ENCODE measurements at regions not wholly inside any gene's neighbourhood (a gene's known extent, or its start where the extent isn't known, plus 50 kb on each side); places are given as distances from the start of the nearest gene placed in this dataset.

- Histone ChIP-seq H4K20me1 (ENCODE audit: insufficient read depth, low read length) (no peaks in the 10 kb centered on the region), H3K79me2 (ENCODE audit: insufficient read depth, low read length) (no peaks in the 10 kb centered on the region), H3K4me1 (ENCODE audit: insufficient read depth, low read length) (no peaks in the 10 kb centered on the region), H3K4me3 (replicated peaks in 1 of 3; ENCODE audit: insufficient read depth in 1 of 3, low read depth in 2 of 3, low read length in 3 of 3) (no peak overlapping the region), H3K4me2 (ENCODE audit: low read depth, low read length) (no peak overlapping the region), H3K36me3 (replicated peaks in 1 of 2; ENCODE audit: control insufficient read depth in 1 of 2, insufficient read depth in 2 of 2, low read length in 2 of 2) (no peaks in the 10 kb centered on the region), H3K27ac (ENCODE audit: extremely low read length, insufficient read depth, low read length) (no peak overlapping the region), H3K9ac (ENCODE audit: insufficient read depth, low read depth, low read length) (no peak overlapping the region), H3K27me3 (ENCODE audit: control insufficient read depth in 1 of 2, insufficient read depth in 2 of 2, low read length in 2 of 2) (no peaks in the 10 kb centered on the region; a peak in 1 of 5 replicates), H3K9me3 (ENCODE audit: low read length) (no peaks in the 10 kb centered on the region; the same call in 1 of the 2 replicates), H2AFZ (ENCODE audit: low read length) (no peak overlapping the region)
- WGBS (ENCODE audit: low lambda C conversion rate): 32% methylated on average over 3 of the region's 3 CpGs
- BruUV-seq (replicated peaks): no TSS peak
- intact Hi-C loops (cut with micrococcal nuclease; ENCODE audit: unreplicated experiment) (loop anchor here (5.0 kb wide), 1 partner anchor 769 kb away; no protein-coding TSS in a partner anchor), in situ Hi-C loops (cut with HindIII; ENCODE audit: extremely low pct_ligation_motif_present, low pct_unique_long_range_greater_than_20kb) (no loop called here)
- ChIA-PET POLR2A (no interaction called here), CTCF (ENCODE audit: low intra/inter-chr PET ratio, low total read pairs) (no interaction called here)
- no peak for ATAC-seq
- no peak for DNase-seq (ENCODE audit: low spot score)
- TF ChIP-seq PHB2 (IDR thresholded peaks at IDR 0.05; ENCODE audit: partially characterized antibody): no peak
- no peak for TF ChIP-seq ZBTB2 (CRISPR knock-in tag; IDR thresholded peaks at IDR 0.05; ENCODE audit: low read depth)
- no peak for TF ChIP-seq ARNTL (CRISPR knock-in tag; IDR thresholded peaks at IDR 0.05)
- no peak for TF ChIP-seq SAP130 (CRISPR knock-in tag; IDR thresholded peaks at IDR 0.05; ENCODE audit: low read depth)
- TF ChIP-seq PITX1 (CRISPR knock-in tag; IDR thresholded peaks at IDR 0.05): no peak
- no peak for TF ChIP-seq FOXM1 (CRISPR knock-in tag; IDR thresholded peaks at IDR 0.05)
- TF ChIP-seq RERE (CRISPR knock-in tag; IDR thresholded peaks at IDR 0.05; ENCODE audit: low read depth): no peak
- TF ChIP-seq ZNF563 (CRISPR knock-in tag; IDR thresholded peaks at IDR 0.05): no peak
- no peak for FAIRE-seq
Observed at GRCh38 chr13:70856711-70857110, 748.5 kb upstream of the KLHL1 start.
